ENCODE measurements at regions not wholly inside any gene's neighbourhood (a gene's known extent, or its start where the extent isn't known, plus 50 kb on each side); places are given as distances from the start of the nearest gene placed in this dataset.
"Not testable (repeated sequence)": the region's sequence is repeated elsewhere in the genome, so short reads cannot be mapped to it uniquely, and the experiment has no call there.

- no peak for DNase-seq (ENCODE audit: low read depth)
These were observed 197.2 kb downstream of the GRXCR1 start for GRCh38 chr4:43089730-43090129.

GRCh38 chr4:43103048-43103447 is 210.5 kb downstream of the GRXCR1 start:
- DNase-seq (ENCODE audit: low read depth): no peak

GRCh38 chr4:43112139-43112538 is 219.6 kb downstream of the GRXCR1 start:
- no peak for DNase-seq (ENCODE audit: low read depth)

DNA sequence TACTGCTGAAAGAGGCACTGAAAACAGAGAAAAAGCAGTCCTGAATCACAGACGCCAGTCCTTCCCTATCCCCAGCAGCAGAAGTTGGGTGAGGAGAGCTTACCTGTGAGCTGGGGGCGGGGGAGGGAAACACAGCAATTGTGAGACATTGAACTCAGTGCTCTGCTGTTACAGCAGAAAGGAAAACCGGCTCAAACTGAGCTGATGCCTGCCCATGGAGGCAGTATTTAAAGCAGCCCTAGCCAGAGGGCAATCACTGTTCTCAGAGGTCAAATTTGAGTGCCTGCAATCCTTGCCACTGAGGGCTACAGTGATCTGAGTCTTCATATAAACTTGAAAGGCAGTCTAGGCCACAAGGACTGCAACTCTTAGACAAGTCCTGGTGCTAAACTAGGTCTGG is 220.7 kb downstream of the GRXCR1 start:
- no peak for DNase-seq (ENCODE audit: low read depth)

GRCh38 chr4:43126595-43126994 is 234.1 kb downstream of the GRXCR1 start:
- DNase-seq (ENCODE audit: low read depth): no peak

DNA sequence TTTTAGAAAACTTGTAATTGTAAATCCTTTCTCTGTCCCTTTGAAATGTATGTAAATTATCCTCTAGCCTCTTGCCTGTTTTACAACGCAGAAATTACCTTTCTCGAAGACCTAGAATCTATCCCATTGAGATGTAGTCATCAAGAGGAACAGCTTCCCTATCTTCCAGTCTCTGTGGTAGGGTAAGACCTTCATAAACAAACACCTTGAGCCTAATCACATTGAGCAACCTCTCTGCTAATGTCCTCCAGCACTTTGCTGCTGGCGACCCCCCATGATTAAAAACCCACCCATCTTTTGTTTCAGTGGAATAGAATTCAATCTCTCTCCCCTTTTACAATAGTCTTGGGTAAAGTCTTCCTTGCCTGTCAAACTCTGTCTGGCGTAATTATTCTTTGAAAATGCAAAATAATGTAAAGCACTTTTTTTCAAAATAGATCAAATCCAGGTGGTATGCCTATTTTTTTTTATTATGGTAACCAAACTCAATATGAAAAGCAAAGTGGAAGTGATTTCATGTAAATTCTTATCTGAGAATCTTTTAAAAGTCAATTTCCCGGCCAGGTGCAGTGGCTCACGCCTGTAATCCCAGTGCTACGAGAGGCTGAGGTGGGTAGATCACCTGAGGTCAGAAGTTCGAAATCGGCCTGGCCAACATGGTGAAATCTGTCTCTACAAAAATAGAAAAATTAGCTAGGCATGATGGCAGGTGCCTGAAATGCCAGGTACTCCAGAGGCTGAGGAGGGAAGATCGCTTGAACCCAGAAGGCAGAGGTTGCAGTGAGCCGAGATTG is 237.9 kb downstream of the GRXCR1 start:
- DNase-seq (ENCODE audit: low read depth): no peak

DNA sequence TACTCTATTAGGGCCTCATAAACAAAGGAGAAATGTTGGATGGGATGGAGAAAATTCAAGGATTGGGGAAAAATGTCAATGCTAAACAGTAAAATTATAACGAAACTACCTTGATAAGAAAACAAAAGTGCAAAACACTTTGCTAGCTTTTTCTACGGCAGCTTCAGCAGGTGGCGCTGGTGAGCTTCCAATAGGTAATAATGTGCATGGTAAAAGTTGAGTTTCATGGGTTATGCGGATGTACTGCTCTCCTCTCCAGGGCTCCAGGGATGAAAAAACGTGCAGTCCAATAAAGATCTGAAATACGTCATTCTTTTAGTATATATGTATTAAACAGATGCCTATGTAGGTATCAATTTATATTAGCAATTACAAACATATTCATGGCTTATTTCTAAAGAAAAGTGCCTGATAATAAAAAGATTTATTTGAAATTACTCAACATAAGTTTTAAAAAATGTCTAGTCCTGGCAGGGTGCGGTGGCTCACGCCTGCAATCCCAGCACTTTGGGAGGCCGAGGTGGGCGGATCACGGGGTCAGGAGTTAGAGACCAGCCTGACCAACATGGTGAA is 239.6 kb downstream of the GRXCR1 start:
- DNase-seq (ENCODE audit: low read depth): peak; percentile 55

DNA sequence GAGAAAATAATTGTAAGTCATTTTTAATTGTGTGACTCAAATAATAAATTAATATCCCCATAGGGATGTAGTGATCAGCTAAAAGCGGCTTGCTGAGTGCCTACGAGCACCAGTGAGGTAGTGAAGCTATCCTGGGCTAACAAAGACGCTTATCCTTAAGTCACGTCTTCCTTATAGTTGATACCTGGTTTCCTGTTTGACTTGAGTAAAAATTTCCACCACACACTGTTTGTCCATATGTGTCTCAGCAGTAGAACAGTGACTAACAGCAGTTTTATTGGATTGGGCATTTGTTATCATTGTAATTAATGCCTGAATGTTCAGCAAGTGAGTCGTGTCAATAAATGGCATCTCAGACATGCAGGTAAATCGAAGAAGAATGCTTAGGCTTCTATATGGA is 241.1 kb downstream of the GRXCR1 start:
- DNase-seq (ENCODE audit: low read depth): no peak

DNA sequence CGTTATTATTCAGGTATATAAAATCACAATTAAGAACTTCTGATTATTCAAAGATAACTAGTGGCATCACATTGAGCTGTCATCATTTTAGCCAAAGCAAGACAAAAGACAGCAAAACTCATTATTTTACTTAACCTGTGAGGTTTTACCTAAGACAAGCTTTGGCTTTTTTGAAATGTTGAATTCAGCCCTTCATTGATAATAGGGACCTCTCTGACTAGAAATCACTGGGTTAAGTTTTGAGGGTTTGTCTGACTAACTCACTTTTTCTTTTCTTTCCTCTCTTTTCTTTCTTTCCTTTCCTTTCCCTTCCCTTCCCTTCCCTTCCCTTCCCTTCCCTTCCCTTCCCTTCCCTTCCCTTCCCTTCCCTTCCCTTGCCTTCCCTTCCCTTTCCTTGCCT is 244.2 kb downstream of the GRXCR1 start:
- DNase-seq (ENCODE audit: low read depth): no peak

GRCh38 chr4:43146198-43146597 is 253.7 kb downstream of the GRXCR1 start:
- no peak for DNase-seq (ENCODE audit: low read depth)

DNA sequence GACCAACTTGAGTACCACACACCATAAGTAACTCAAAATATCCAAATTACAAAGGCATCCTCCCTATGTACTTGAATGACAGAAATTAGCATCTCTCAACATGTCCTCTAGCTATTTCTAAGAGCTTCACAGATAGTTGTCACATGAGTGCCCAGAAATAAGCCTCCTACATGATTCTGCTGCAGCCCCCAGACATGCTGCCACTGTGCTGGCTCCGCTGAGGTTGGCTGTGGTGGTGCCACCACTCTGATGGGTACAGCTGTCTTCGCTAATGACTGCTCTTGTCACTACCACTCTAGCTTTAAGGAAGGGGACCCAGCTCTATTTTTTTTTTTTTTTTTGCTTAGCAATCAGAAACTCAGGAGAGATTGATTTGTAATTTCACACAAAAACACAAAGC is 256.0 kb downstream of the GRXCR1 start:
- DNase-seq (ENCODE audit: low read depth): no peak

GRCh38 chr4:43163101-43163792 is 270.7 kb downstream of the GRXCR1 start:
- DNase-seq (ENCODE audit: low read depth): no peak

DNA sequence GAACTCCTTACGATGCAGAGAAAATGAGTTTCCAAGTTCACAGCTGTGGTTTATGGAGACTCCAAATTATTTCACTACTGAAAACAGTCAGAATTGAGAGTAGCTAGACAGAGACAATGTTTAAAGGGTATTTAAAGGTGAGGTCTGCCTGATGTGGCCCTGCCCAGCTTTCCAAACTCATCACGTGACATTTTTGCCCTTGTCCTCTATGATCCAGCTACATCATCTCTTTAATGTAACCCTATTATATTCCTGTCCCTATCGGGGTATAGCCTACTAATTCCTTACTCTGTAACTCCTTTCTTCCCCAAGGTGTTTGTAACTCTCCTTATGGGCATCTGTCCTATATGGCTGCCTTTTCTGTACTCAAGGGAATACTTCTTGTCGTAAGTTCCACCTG is 297.2 kb downstream of the GRXCR1 start:
- no peak for DNase-seq (ENCODE audit: low read depth)

DNA sequence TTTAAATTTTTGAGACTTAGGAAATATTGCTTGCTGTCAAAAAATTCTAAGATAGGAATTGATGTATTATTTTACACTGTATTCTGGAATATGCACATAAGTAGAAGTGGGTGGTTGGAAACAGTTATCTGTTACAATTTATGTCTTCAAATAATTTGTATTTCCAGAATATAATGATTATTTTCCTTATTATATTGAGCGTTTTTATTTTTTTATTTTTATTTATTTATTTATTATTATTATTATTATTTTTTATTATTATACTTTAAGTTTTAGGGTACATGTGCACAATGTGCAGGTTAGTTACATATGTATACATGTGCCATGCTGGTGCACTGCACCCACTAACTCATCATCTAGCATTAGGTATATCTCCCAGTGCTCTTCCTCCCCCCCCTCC is 320.1 kb downstream of the GRXCR1 start:
- not testable (repeated sequence) for DNase-seq (ENCODE audit: low read depth)

DNA sequence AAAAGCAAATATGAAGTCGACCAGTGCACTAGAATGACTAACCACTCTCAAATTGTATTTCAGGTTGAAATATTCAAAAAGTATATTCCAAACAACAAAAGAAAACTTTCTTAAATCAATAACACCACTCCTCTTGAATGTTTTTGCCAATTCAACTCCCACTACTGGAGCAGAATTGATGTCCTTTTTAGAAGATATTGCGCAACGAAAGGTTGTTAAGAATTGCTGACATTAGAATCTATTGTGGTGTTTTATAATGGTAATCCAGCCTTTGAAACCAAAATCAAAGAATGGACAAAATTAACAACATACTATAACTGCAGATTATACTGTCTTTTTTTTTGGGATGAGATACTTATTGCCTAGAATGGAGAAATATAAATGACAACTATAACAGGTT is 331.3 kb downstream of the GRXCR1 start:
- no peak for DNase-seq (ENCODE audit: low read depth)

- DNase-seq (ENCODE audit: low read depth): peak; percentile 20
These were observed 332.0 kb downstream of the GRXCR1 start for GRCh38 chr4:43224559-43224958.

- no peak for DNase-seq (ENCODE audit: low read depth)
These were observed 340.8 kb downstream of the GRXCR1 start for GRCh38 chr4:43233321-43233720.

GRCh38 chr4:43234626-43235415 is 342.3 kb downstream of the GRXCR1 start:
- peak; percentile 75 for DNase-seq (ENCODE audit: low read depth)

DNA sequence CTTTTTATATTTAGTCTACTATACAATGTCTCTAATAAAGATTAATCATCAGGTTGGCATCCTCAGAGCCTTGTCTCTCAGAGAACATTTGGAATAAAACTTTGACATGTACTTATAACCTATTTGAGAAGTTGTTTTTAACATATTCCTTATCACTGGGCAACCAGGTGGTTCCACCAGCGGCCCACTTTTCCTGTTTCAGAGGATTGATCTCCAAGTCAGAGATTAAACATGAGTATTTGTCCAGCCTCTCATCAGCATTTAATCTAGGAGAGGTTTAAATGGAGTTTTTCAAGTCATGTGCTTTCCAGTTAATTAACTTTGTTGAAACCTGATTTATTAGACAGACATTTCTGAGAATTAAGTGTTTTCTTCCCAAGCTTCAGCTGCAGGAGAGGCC is 345.5 kb downstream of the GRXCR1 start:
- DNase-seq (ENCODE audit: low read depth): no peak

DNA sequence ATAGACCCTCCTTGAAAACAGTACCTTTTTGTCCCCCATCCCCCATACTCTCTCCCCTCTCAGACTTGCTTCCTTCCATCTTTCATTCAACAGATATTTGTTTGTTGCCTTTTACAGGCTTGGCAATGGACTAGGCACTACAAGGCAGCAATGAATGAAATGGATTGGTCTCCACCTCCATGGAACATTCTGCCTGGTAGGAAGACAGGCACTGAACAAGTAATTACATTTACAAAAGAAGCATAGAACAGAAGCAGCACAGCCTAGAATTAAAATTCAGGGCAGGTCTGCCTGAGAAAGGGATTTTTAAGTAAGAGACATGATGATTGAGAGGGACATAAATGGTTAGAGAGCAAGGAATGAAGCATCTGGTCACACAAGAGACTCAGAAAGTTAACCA is 346.1 kb downstream of the GRXCR1 start:
- DNase-seq (ENCODE audit: low read depth): no peak

- no peak for DNase-seq (ENCODE audit: low read depth)
These were observed 348.6 kb downstream of the GRXCR1 start for GRCh38 chr4:43241104-43241503.

DNA sequence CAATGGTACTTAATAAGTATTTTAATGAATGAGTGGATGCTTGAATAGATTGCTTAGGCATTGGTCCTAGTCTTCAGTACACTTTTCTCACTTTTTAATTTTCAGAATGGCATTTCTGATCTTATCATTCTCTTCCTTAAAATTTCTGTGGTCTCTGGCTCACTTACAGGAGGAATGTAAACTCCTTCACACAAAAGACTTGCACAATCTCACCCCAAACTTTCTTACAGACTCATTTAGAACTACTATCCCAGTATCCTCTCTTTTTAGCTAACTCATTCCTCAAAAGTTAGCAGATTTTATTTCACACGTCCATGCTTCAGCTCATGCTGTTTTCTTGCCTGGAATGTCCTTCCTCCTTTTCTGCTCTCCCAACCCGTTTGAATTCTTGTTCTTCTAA is 350.1 kb downstream of the GRXCR1 start:
- peak; percentile 79 for DNase-seq (ENCODE audit: low read depth)
